CD14-positive monocyte (primary cell): ENCODE measurements at regions not wholly inside any gene's neighbourhood (a gene's known extent, or its start where the extent isn't known, plus 50 kb on each side); places are given as distances from the start of the nearest gene placed in this dataset.

Experiments
- DNase-seq, 3 donors: peaks; one replicate each; pipeline ENCODE4 v3.0.0-alpha.2; 2011 to 2022
- H2AFZ ChIP-seq: 2 replicates; pipeline ENCODE4 v1.6.0; 2012; ENCODE audit warnings: mild to moderate bottlenecking, low read depth, low read length, inconsistent platforms; ENCODE audit not compliant: insufficient read depth, poor library complexity, severe bottlenecking
- H3K27ac ChIP-seq, 2 donors: 1 replicate in 1 of 2; 2 replicates in 1 of 2; pipeline ENCODE4 v1.5.1; 2012 to 2013; ENCODE audit warnings: low read length in 2 of 2, control low read depth in 1 of 2, inconsistent platforms in 1 of 2, low read depth in 1 of 2, mild to moderate bottlenecking in 1 of 2
- H3K27me3 ChIP-seq, 2 donors: one replicate each; pipeline versions ENCODE4 v1.6.0 to v1.6.1; 2011 to 2013; ENCODE audit warnings: low read length in 2 of 2; ENCODE audit not compliant: control insufficient read depth in 2 of 2, insufficient read depth in 2 of 2
- H3K36me3 ChIP-seq, 2 donors: replicated peaks in 1 of 2; 1 replicate in 1 of 2; 2 replicates in 1 of 2; pipeline versions ENCODE4 v1.5.1 to v1.6.1; 2012 to 2013; ENCODE audit warnings: low read length in 2 of 2, control low read depth in 1 of 2, inconsistent platforms in 1 of 2, mild to moderate bottlenecking in 1 of 2; ENCODE audit not compliant: insufficient read depth in 2 of 2, control insufficient read depth in 1 of 2
- H3K4me1 ChIP-seq, 2 donors: 1 replicate in 1 of 2; 2 replicates in 1 of 2; pipeline versions ENCODE4 v1.5.1 to v1.6.1; 2012 to 2013; ENCODE audit warnings: low read length in 2 of 2, control low read depth in 1 of 2, inconsistent platforms in 1 of 2, mild to moderate bottlenecking in 1 of 2, moderate library complexity in 1 of 2; ENCODE audit not compliant: insufficient read depth in 2 of 2, control insufficient read depth in 1 of 2
- H3K4me2 ChIP-seq: replicated peaks from 2 replicates; pipeline ENCODE3; 2012; ENCODE audit warnings: low read length, moderate library complexity, mild to moderate bottlenecking; ENCODE audit not compliant: poor library complexity, severe bottlenecking; ENCODE audit errors: extremely low read depth
- H3K4me3 ChIP-seq, 3 experiments: fragments of 200-600 bp in 1 of 3; sonication (generic) in 1 of 3; replicated peaks in 1 of 3; 1 replicate in 2 of 3; 2 replicates in 1 of 3; pipeline ENCODE4 v1.5.1; 2011 to 2013; ENCODE audit warnings: low read length in 3 of 3, mild to moderate bottlenecking in 3 of 3, control low read depth in 2 of 3, low read depth in 2 of 3, inconsistent platforms in 1 of 3, moderate library complexity in 1 of 3
- H3K79me2 ChIP-seq: 2 replicates; pipeline ENCODE4 v1.6.0; 2012; ENCODE audit warnings: mild to moderate bottlenecking, control low read depth, inconsistent platforms, low read length, moderate library complexity; ENCODE audit not compliant: insufficient read depth
- H3K9ac ChIP-seq: 2 replicates; pipeline ENCODE4 v1.6.0; 2017; ENCODE audit warnings: low read length, mild to moderate bottlenecking; ENCODE audit not compliant: insufficient read depth, poor library complexity, severe bottlenecking
- H3K9me3 ChIP-seq, 2 donors: replicated peaks in 1 of 2; 1 replicate in 1 of 2; 2 replicates in 1 of 2; pipeline versions ENCODE4 v1.5.1 to v1.6.1; 2012 to 2013; ENCODE audit warnings: low read length in 2 of 2, control low read depth in 1 of 2; ENCODE audit not compliant: control insufficient read depth in 1 of 2, insufficient read depth in 1 of 2
- H4K20me1 ChIP-seq: 2 replicates; pipeline ENCODE4 v1.6.0; 2012; ENCODE audit warnings: mild to moderate bottlenecking, low read length, control low read depth, moderate library complexity; ENCODE audit not compliant: insufficient read depth
- H3K27ac Mint-ChIP-seq, 7 donors: one replicate each; pipeline ENCODE4 v1.8.0; 2020; ENCODE audit warnings: mild to moderate bottlenecking in 7 of 7, mixed read lengths in 7 of 7, moderate library complexity in 6 of 7, inconsistent platforms in 2 of 7
- H3K27me3 Mint-ChIP-seq, 3 donors: one replicate each; pipeline ENCODE4 v1.8.0; 2021 to 2022; ENCODE audit warnings: low read depth in 3 of 3, mild to moderate bottlenecking in 3 of 3, mixed read lengths in 3 of 3, moderate library complexity in 3 of 3, inconsistent platforms in 1 of 3
- H3K36me3 Mint-ChIP-seq, 2 donors: one replicate each; pipeline ENCODE4 v1.8.0; 2020; ENCODE audit warnings: mixed read lengths in 2 of 2, inconsistent platforms in 1 of 2, mild to moderate bottlenecking in 1 of 2
- H3K4me1 Mint-ChIP-seq: one replicate; pipeline ENCODE4 v1.8.0; 2020; ENCODE audit warnings: mild to moderate bottlenecking, mixed read lengths
- H3K4me3 Mint-ChIP-seq, 2 donors: one replicate each; pipeline ENCODE4 v1.8.0; 2020; ENCODE audit warnings: mild to moderate bottlenecking in 2 of 2, mixed read lengths in 2 of 2, moderate library complexity in 1 of 2
- H3K9me3 Mint-ChIP-seq, 7 donors: one replicate each; pipeline ENCODE4 v1.8.0; 2020 to 2022; ENCODE audit warnings: mixed read lengths in 7 of 7, mild to moderate bottlenecking in 6 of 7, moderate library complexity in 6 of 7, inconsistent platforms in 2 of 7
- WGBS: methylation state at CpG from one replicate; pipeline ENCODE4 v1.1.5; 2013; ENCODE audit warnings: missing lambda C conversion rate; ENCODE audit not compliant: insufficient coverage; 5-methylcytosine and 5-hydroxymethylcytosine counted together
- intact Hi-C, 2 donors: fragments of 100-400 bp; cut with micrococcal nuclease; formaldehyde crosslinking; loops; one replicate each; pipeline versions ENCODE4 v1.15.0 to v1.15.1; 2023
- TF ChIP-seq, protein P1 (sequence below): fragments of 200-600 bp; IDR thresholded peaks from one replicate; pipeline ENCODE4 v1.8.0; 2022; ENCODE audit warnings: antibody characterized with exemption, mild to moderate bottlenecking

GRCh38 chr3:31346542-31346979 is 186.2 kb upstream of the STT3B start:
- Histone ChIP-seq H3K4me2 (no peak overlapping the region), H3K79me2 (no peaks in the 10 kb centered on the region), H3K27ac (no peak overlapping the region), H2AFZ (no peak overlapping the region), H3K4me3 (no peak overlapping the region), H4K20me1 (no peaks in the 10 kb centered on the region), H3K4me1 (no peaks in the 10 kb centered on the region), H3K9me3 (no peaks in the 10 kb centered on the region), H3K36me3 (no peaks in the 10 kb centered on the region), H3K9ac (no peak overlapping the region), H3K27me3 (no peaks in the 10 kb centered on the region)
- TF ChIP-seq, protein P1, sequence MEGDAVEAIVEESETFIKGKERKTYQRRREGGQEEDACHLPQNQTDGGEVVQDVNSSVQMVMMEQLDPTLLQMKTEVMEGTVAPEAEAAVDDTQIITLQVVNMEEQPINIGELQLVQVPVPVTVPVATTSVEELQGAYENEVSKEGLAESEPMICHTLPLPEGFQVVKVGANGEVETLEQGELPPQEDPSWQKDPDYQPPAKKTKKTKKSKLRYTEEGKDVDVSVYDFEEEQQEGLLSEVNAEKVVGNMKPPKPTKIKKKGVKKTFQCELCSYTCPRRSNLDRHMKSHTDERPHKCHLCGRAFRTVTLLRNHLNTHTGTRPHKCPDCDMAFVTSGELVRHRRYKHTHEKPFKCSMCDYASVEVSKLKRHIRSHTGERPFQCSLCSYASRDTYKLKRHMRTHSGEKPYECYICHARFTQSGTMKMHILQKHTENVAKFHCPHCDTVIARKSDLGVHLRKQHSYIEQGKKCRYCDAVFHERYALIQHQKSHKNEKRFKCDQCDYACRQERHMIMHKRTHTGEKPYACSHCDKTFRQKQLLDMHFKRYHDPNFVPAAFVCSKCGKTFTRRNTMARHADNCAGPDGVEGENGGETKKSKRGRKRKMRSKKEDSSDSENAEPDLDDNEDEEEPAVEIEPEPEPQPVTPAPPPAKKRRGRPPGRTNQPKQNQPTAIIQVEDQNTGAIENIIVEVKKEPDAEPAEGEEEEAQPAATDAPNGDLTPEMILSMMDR, result no peak
- Mint-ChIP-seq H3K9me3 (peaks cover 3 to 13% (median 10%) of the 10 kb centered on the region in 7 donors), H3K36me3 (no peaks in the 10 kb centered on the region), H3K4me3 (no peak overlapping the region), H3K27me3 (no peaks in the 10 kb centered on the region), H3K27ac (no peak overlapping the region), H3K4me1 (no peaks in the 10 kb centered on the region)
- no peak for DNase-seq
- intact Hi-C loops, result no loop called here
- 90% methylated on average over 2 of the region's 5 CpGs for WGBS

DNA sequence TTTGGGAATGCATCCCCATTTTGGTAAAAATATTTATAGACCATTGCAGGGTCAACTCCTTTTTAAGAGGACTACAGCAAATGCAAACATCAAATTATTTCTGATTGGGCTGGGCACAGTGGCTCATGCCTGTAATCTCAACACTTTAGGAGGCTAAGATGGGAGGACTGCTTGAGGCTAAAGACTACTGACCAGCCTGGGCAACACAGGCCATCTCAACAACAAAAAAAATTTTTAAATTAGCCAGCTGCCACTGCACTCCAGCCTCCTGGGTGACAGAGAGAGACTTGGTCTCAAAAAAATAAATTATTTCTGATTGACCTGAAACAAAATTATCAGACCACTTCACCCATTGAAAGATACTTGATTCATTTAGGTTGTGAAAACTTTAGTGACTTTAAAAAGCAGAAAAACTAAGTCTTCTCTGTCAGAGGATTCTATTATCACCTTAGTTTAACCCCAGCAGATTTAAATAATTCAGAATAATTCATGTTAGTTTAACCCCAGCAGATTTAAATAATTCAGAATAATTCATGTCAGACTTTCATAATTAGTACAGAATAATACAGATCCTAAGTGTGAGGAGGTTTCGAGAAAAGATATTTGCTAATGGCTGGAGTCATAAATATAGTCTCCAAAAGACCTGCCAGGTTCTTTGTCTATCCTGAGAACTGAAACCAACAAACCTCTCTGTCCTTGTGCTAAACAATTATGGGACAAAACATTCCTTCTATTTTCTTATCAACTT is 183.6 kb upstream of the STT3B start:
- Histone ChIP-seq H4K20me1 (no peaks in the 10 kb centered on the region), H3K9me3 (no peaks in the 10 kb centered on the region), H3K9ac (no peak overlapping the region), H3K27me3 (no peaks in the 10 kb centered on the region), H3K4me1 (no peaks in the 10 kb centered on the region), H3K4me3 (no peak overlapping the region), H3K27ac (no peak overlapping the region), H3K4me2 (no peak overlapping the region), H3K36me3 (no peaks in the 10 kb centered on the region), H2AFZ (no peak overlapping the region), H3K79me2 (no peaks in the 10 kb centered on the region)
- H3K36me3 Mint-ChIP-seq, result no peaks in the 10 kb centered on the region
- no peaks in the 10 kb centered on the region for H3K4me1 Mint-ChIP-seq
- TF ChIP-seq, protein P1, result no peak
- no CpG with 5 or more reads among the region's 1 CpG for whole genome bisulfite sequencing
- no peak for DNase-seq
- intact Hi-C loops, result no loop called here
- no peaks in the 10 kb centered on the region for H3K27me3 Mint-ChIP-seq
- H3K27ac Mint-ChIP-seq, result no peak overlapping the region
- H3K4me3 Mint-ChIP-seq, result no peak overlapping the region
- H3K9me3 Mint-ChIP-seq, result peaks cover 3 to 15% (median 7%) of the 10 kb centered on the region in 7 donors
